ENCODE measurements at regions not wholly inside any gene's neighbourhood (a gene's known extent, or its start where the extent isn't known, plus 50 kb on each side); places are given as distances from the start of the nearest gene placed in this dataset.

GRCh38 chr7:25788961-25789620 lies 362.9 kb upstream of the NFE2L3 start:
- no peaks in the 10 kb centered on the region for H3K4me1 ChIP-seq (ENCODE audit: control insufficient read depth, extremely low read depth, insufficient read depth, low read length)
- H3K4me3 ChIP-seq (replicated peaks in 1 of 3; ENCODE audit: insufficient read depth in 1 of 3, low read depth in 1 of 3, low read length in 3 of 3): no peak overlapping the region
- no peak overlapping the region for H2AFZ ChIP-seq (ENCODE audit: low read depth, low read length)
- POLR2A ChIA-PET: no interaction called here
- intact Hi-C loops (cut with micrococcal nuclease): no loop called here
- H3K27ac ChIP-seq (ENCODE audit: insufficient read depth, low read depth, low read length): no peak overlapping the region
- no peak overlapping the region for H3K9ac ChIP-seq (replicated peaks; ENCODE audit: extremely low read depth, insufficient read depth, low read length)
- TF ChIP-seq EZH2 (IDR thresholded peaks at IDR 0.05; ENCODE audit: borderline replicate concordance, low read depth, low read length, severe bottlenecking) (no peak), FOS (IDR thresholded peaks at IDR 0.05; ENCODE audit: borderline replicate concordance, insufficient read depth, low read length) (no peak), POLR2A (IDR thresholded peaks at IDR 0.05; ENCODE audit: low read depth, low read length) (no peak)
- TF ChIP-seq, protein P1, sequence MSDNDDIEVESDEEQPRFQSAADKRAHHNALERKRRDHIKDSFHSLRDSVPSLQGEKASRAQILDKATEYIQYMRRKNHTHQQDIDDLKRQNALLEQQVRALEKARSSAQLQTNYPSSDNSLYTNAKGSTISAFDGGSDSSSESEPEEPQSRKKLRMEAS (IDR thresholded peaks at IDR 0.05; ENCODE audit: insufficient read depth, insufficient read length): no peak
- CTCF ChIA-PET: no interaction called here
- no peaks in the 10 kb centered on the region for H3K27me3 ChIP-seq (ENCODE audit: control insufficient read depth in 2 of 2, insufficient read depth in 2 of 2, low read length in 2 of 2)
- H3K9me1 ChIP-seq (replicated peaks; ENCODE audit: control insufficient read depth, extremely low read depth, insufficient read depth, low read length): no peaks in the 10 kb centered on the region
- no peaks in the 10 kb centered on the region for H4K20me1 ChIP-seq (replicated peaks; ENCODE audit: control insufficient read depth, extremely low read depth, insufficient read depth, low read length)
- no peaks in the 10 kb centered on the region for H3K9me3 ChIP-seq (replicated peaks; ENCODE audit: control insufficient read depth, insufficient read depth, low read length)
- H3K4me2 ChIP-seq (ENCODE audit: insufficient read depth, low read length): no peak overlapping the region
- no TSS peak for BruUV-seq (replicated peaks)
- no peaks in the 10 kb centered on the region for H3K36me3 ChIP-seq (ENCODE audit: control insufficient read depth in 2 of 2, extremely low read depth in 1 of 2, insufficient read depth in 2 of 2, low read length in 2 of 2)
- no peaks in the 10 kb centered on the region for H3K79me2 ChIP-seq (ENCODE audit: control insufficient read depth, insufficient read depth, low read length)
- dilution Hi-C loops (cut with MboI; ENCODE audit: extremely low pct_ligation_motif_present, low sequenced_read_pairs): no loop called here
- DNase-seq (ENCODE audit: low read depth, low spot score): no peak
- FAIRE-seq: no peak

DNA sequence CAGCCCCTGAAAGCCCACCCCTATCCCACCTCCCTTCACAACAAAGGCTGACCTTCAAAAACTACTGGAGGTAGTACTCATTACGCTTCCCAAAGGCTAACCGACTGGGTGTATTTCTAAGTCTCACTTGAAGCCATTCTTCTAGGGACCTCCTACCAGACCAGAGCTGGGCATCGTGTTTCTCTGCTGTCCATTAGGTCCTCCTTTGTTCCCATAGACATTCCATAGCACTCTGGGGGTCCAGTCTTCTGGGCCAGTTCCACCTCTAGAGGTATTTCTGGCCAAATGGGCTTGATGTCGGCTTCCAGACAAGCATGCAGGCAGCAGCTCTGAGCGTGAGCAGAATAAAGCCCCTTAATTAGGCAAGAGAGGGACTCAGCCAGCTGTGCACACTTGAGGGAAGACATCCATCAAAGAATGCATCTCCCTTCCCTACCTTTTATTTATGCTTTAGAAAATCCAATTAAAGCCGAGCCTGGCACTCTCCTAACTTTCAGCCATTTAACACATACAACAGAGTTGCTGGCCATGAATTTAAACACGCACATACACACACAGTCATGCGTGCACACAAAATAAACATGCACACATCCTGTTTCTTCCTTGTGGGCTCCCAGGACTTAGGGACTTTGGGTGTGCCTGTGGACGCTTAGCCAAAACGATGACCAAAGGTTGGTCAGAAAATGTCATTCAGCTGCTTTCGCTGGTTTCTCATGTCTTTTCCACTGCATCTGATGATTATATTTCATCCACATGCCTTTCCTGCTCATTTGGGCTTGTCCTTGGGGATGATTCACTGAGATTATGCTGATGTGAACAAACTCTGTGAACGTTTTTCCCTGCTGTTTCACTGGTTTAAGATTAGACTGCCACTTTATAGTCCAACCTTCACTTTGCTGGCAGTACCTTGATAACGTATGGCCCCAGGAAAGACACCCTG lies 362.0 kb upstream of the NFE2L3 start:
- no peak for FAIRE-seq

More for the DNA sequence above, 362.0 kb upstream of the NFE2L3 start:
- TF ChIP-seq POLR2AphosphoS5 (IDR thresholded peaks at IDR 0.05; ENCODE audit: insufficient read depth, low read depth, low read length) (no peak), EZH2 (IDR thresholded peaks at IDR 0.05; ENCODE audit: borderline replicate concordance, low read depth, low read length, severe bottlenecking) (no peak)
- no peaks in the 10 kb centered on the region for H3K79me2 ChIP-seq (ENCODE audit: control insufficient read depth, insufficient read depth, low read length)
- H3K4me3 ChIP-seq (replicated peaks in 1 of 3; ENCODE audit: insufficient read depth in 1 of 3, low read depth in 1 of 3, low read length in 3 of 3): no peak overlapping the region
- H3K4me1 ChIP-seq (ENCODE audit: control insufficient read depth, extremely low read depth, insufficient read depth, low read length): no peaks in the 10 kb centered on the region
- dilution Hi-C loops (cut with MboI; ENCODE audit: extremely low pct_ligation_motif_present, low sequenced_read_pairs): no loop called here
- no peaks in the 10 kb centered on the region for H3K9me1 ChIP-seq (replicated peaks; ENCODE audit: control insufficient read depth, extremely low read depth, insufficient read depth, low read length)
- H3K9ac ChIP-seq (replicated peaks; ENCODE audit: extremely low read depth, insufficient read depth, low read length): no peak overlapping the region
- no peaks in the 10 kb centered on the region for H3K36me3 ChIP-seq (ENCODE audit: control insufficient read depth in 2 of 2, extremely low read depth in 1 of 2, insufficient read depth in 2 of 2, low read length in 2 of 2)
- no peaks in the 10 kb centered on the region for H3K9me3 ChIP-seq (replicated peaks; ENCODE audit: control insufficient read depth, insufficient read depth, low read length)
- intact Hi-C loops (cut with micrococcal nuclease): no loop called here
- BruUV-seq (replicated peaks): no TSS peak
- ChIA-PET POLR2A (no interaction called here), CTCF (no interaction called here)
- no peaks in the 10 kb centered on the region for H4K20me1 ChIP-seq (replicated peaks; ENCODE audit: control insufficient read depth, extremely low read depth, insufficient read depth, low read length)
- H3K27me3 ChIP-seq (ENCODE audit: control insufficient read depth in 2 of 2, insufficient read depth in 2 of 2, low read length in 2 of 2): no peaks in the 10 kb centered on the region
- H3K27ac ChIP-seq (ENCODE audit: insufficient read depth, low read depth, low read length): no peak overlapping the region
- H2AFZ ChIP-seq (ENCODE audit: low read depth, low read length): no peak overlapping the region
- no peak for DNase-seq (ENCODE audit: low read depth, low spot score)
- H3K4me2 ChIP-seq (ENCODE audit: insufficient read depth, low read length): no peak overlapping the region
